Liver (tissue), 3 donors: ENCODE measurements at regions not wholly inside any gene's neighbourhood (a gene's known extent, or its start where the extent isn't known, plus 50 kb on each side); places are given as distances from the start of the nearest gene placed in this dataset.

Experiments used
- EGR1 ChIP-seq, 2 donors: IDR thresholded peaks; 2 replicates each; pipeline ENCODE4 v1.6.1; 2016 to 2018; ENCODE audit warnings: antibody characterized with exemption in 2 of 2, low read depth in 2 of 2
- GABPA ChIP-seq, 2 donors: IDR thresholded peaks in 1 of 2; conservative IDR thresholded peaks in 1 of 2; 2 replicates each; pipeline ENCODE4 v1.6.1; 2016; ENCODE audit warnings: antibody characterized with exemption in 2 of 2, mild to moderate bottlenecking in 1 of 2, moderate library complexity in 1 of 2
- HNF4A ChIP-seq, 2 donors: conservative IDR thresholded peaks; 2 replicates each; pipeline ENCODE4 v1.6.1; 2016; ENCODE audit warnings: antibody characterized with exemption in 2 of 2, mild to moderate bottlenecking in 2 of 2
- JUND ChIP-seq, 2 donors: IDR thresholded peaks; 2 replicates each; pipeline ENCODE4 v1.6.1; 2016; ENCODE audit warnings: antibody characterized with exemption in 2 of 2
- NR2F2 ChIP-seq: IDR thresholded peaks from 2 replicates; pipeline ENCODE4 v1.6.1; 2016; ENCODE audit warnings: antibody characterized with exemption
- RAD21 ChIP-seq, 2 donors: IDR thresholded peaks; 2 replicates each; pipeline ENCODE4 v1.6.1; 2016; ENCODE audit warnings: antibody characterized with exemption in 2 of 2, mild to moderate bottlenecking in 2 of 2
- TAF1 ChIP-seq: conservative IDR thresholded peaks from 2 replicates; pipeline ENCODE4 v1.6.1; 2016; ENCODE audit warnings: antibody characterized with exemption, mild to moderate bottlenecking
- YY1 ChIP-seq: IDR thresholded peaks from 2 replicates; pipeline ENCODE4 v1.6.1; 2016; ENCODE audit warnings: antibody characterized with exemption, mild to moderate bottlenecking
- TF ChIP-seq, protein P1 (sequence below): fragments of 150-350 bp; IDR thresholded peaks from 2 replicates; pipeline ENCODE4 v1.5.1; 2017; ENCODE audit warnings: improper control_type of control experiment, low read depth, low read length; ENCODE audit not compliant: missing input control
- TF ChIP-seq, protein P2 (sequence below): IDR thresholded peaks from 2 replicates; pipeline ENCODE4 v1.6.1; 2016; ENCODE audit warnings: antibody characterized with exemption
- TF ChIP-seq, protein P3 (sequence below): IDR thresholded peaks from 2 replicates; pipeline ENCODE4 v1.6.1; 2016; ENCODE audit warnings: antibody characterized with exemption
- TF ChIP-seq, protein P4 (sequence below): IDR thresholded peaks from 2 replicates; pipeline ENCODE4 v1.6.1; 2016; ENCODE audit warnings: antibody characterized with exemption, mild to moderate bottlenecking
- donor health status: healthy.
- donor health status: healthy.

DNA sequence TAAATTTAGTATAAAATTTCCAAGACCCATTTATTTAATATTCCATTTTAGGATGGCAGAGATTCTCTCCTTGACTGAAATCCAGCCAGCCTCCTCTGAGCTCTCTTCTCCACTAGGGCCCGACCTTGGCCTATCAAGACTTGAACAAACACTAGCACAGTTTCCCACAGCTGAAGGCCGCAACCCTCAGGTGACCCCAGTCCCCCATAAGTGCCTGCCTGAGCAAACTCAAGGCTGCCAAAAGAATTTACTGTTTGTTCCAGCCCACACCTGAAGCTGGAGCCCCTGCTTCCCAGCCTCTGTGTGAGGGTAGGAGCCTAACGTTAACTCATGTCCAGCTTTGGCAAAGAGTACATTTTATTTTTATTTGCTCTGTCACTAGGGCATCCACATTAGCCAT is 629.0 kb upstream of the ZFP42 start:
- TF ChIP-seq, protein P1, sequence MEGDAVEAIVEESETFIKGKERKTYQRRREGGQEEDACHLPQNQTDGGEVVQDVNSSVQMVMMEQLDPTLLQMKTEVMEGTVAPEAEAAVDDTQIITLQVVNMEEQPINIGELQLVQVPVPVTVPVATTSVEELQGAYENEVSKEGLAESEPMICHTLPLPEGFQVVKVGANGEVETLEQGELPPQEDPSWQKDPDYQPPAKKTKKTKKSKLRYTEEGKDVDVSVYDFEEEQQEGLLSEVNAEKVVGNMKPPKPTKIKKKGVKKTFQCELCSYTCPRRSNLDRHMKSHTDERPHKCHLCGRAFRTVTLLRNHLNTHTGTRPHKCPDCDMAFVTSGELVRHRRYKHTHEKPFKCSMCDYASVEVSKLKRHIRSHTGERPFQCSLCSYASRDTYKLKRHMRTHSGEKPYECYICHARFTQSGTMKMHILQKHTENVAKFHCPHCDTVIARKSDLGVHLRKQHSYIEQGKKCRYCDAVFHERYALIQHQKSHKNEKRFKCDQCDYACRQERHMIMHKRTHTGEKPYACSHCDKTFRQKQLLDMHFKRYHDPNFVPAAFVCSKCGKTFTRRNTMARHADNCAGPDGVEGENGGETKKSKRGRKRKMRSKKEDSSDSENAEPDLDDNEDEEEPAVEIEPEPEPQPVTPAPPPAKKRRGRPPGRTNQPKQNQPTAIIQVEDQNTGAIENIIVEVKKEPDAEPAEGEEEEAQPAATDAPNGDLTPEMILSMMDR: no peak
- TF ChIP-seq NR2F2: no peak
- no peak for TF ChIP-seq RAD21 (IDR thresholded peaks at IDR 0.05)
- TF ChIP-seq, protein P2, sequence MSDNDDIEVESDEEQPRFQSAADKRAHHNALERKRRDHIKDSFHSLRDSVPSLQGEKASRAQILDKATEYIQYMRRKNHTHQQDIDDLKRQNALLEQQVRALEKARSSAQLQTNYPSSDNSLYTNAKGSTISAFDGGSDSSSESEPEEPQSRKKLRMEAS: no peak
- TF ChIP-seq HNF4A (conservative IDR thresholded peaks at IDR 0.05): no peak
- TF ChIP-seq GABPA (IDR thresholded peaks at IDR 0.05 in 1 of 2, conservative IDR thresholded peaks at IDR 0.05 in 1 of 2): no peak
- TF ChIP-seq, protein P3, sequence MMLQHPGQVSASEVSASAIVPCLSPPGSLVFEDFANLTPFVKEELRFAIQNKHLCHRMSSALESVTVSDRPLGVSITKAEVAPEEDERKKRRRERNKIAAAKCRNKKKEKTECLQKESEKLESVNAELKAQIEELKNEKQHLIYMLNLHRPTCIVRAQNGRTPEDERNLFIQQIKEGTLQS: no peak
- TF ChIP-seq EGR1 (IDR thresholded peaks at IDR 0.05; ENCODE audit: low read depth in 2 of 2): no peak
- TF ChIP-seq YY1: no peak
- no peak for TF ChIP-seq JUND (IDR thresholded peaks at IDR 0.05)
- TF ChIP-seq, protein P4, sequence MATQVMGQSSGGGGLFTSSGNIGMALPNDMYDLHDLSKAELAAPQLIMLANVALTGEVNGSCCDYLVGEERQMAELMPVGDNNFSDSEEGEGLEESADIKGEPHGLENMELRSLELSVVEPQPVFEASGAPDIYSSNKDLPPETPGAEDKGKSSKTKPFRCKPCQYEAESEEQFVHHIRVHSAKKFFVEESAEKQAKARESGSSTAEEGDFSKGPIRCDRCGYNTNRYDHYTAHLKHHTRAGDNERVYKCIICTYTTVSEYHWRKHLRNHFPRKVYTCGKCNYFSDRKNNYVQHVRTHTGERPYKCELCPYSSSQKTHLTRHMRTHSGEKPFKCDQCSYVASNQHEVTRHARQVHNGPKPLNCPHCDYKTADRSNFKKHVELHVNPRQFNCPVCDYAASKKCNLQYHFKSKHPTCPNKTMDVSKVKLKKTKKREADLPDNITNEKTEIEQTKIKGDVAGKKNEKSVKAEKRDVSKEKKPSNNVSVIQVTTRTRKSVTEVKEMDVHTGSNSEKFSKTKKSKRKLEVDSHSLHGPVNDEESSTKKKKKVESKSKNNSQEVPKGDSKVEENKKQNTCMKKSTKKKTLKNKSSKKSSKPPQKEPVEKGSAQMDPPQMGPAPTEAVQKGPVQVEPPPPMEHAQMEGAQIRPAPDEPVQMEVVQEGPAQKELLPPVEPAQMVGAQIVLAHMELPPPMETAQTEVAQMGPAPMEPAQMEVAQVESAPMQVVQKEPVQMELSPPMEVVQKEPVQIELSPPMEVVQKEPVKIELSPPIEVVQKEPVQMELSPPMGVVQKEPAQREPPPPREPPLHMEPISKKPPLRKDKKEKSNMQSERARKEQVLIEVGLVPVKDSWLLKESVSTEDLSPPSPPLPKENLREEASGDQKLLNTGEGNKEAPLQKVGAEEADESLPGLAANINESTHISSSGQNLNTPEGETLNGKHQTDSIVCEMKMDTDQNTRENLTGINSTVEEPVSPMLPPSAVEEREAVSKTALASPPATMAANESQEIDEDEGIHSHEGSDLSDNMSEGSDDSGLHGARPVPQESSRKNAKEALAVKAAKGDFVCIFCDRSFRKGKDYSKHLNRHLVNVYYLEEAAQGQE: no peak
- no peak for TF ChIP-seq TAF1
